Uterus (tissue), 2 donors: ENCODE measurements at regions not wholly inside any gene's neighbourhood (a gene's known extent, or its start where the extent isn't known, plus 50 kb on each side); places are given as distances from the start of the nearest gene placed in this dataset.

Source experiments
- POLR2A ChIP-seq, 2 donors: fragments of 450-650 bp; IDR thresholded peaks; one replicate each; pipeline ENCODE4 v1.6.1; 2016; ENCODE audit warnings: antibody characterized with exemption in 2 of 2, mild to moderate bottlenecking in 1 of 2, moderate library complexity in 1 of 2
- TF ChIP-seq, protein P1 (sequence below), 4 experiments: fragments of 200-600 bp in 2 of 4; fragments of 450-650 bp in 2 of 4; sonication (generic) in 2 of 4; IDR thresholded peaks; one replicate each; pipeline ENCODE4 v1.5.1; 2016 to 2019; ENCODE audit warnings: antibody characterized with exemption in 4 of 4, mild to moderate bottlenecking in 2 of 4, moderate library complexity in 1 of 4

DNA sequence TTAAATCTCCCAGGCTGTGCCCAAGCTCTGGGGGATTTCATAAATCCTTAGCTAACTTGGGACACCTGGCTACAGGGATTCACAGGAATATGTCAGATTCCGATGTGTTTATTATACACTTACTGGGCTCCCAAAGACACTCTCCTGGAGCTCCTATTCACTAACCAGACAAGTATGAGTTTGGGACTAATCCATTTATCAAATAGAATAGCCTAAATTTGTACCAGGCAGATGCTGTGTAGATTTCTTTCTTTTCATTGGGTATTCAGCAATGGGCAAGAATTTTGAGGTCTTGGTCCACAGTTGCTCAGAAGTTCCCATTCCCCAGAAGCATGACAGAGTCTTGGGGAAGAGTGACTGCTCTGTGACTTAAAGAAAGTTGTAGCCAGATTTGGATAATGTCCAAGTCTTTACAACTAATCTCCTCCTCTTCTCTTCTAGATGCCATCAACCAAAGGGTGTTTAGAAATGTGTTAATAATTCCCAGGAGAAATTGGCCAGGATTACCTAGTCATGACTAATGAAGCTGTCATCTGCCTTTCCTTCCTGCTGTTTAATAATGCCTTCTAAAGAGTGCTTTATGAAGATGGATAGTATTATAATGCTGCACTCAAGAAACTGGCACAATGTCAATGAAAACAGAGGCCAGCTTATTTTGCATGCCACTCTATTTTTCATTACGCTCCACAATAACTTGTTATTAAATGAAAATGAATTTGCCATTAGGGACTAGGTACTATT is 120.9 kb downstream of the CHIC2 start:
- TF ChIP-seq, protein P1, sequence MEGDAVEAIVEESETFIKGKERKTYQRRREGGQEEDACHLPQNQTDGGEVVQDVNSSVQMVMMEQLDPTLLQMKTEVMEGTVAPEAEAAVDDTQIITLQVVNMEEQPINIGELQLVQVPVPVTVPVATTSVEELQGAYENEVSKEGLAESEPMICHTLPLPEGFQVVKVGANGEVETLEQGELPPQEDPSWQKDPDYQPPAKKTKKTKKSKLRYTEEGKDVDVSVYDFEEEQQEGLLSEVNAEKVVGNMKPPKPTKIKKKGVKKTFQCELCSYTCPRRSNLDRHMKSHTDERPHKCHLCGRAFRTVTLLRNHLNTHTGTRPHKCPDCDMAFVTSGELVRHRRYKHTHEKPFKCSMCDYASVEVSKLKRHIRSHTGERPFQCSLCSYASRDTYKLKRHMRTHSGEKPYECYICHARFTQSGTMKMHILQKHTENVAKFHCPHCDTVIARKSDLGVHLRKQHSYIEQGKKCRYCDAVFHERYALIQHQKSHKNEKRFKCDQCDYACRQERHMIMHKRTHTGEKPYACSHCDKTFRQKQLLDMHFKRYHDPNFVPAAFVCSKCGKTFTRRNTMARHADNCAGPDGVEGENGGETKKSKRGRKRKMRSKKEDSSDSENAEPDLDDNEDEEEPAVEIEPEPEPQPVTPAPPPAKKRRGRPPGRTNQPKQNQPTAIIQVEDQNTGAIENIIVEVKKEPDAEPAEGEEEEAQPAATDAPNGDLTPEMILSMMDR (IDR thresholded peaks at IDR 0.05): no peak
- TF ChIP-seq POLR2A (IDR thresholded peaks at IDR 0.05): no peak
